ENCODE measurements at regions not wholly inside any gene's neighbourhood (a gene's known extent, or its start where the extent isn't known, plus 50 kb on each side); places are given as distances from the start of the nearest gene placed in this dataset.

DNA sequence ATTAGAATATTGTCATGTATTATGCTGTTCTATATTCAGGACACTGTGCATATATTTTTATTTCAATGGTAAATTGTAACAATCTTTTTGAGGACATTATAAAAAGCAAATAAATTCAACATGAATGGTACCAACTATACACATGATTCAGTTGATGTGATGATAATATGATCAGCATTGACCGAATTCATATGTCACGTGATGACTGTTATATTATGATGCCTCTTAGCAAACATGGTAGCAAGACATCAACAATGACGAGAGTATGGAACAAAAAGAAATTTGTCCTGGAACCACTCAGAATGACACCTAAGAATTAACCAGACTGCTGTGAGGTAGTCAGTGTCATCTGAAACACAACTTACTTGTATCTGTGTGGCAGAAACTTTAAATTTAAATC lies 161.5 kb upstream of the OR13F1 start:
- DNase-seq (no peak), ATAC-seq (no peak), FAIRE-seq (no peak)
- H3K9me3 ChIP-seq, result no peaks in the 10 kb centered on the region
- no peaks in the 10 kb centered on the region for H3K36me3 ChIP-seq
- no peak overlapping the region for H3K4me3 ChIP-seq
- intact Hi-C loops (cut with DNase I), result no loop called here
- no peaks in the 10 kb centered on the region for H3K27me3 ChIP-seq
- TF ChIP-seq CTCF (IDR thresholded peaks at IDR 0.05), result no peak
- H3K4me1 ChIP-seq, result no peaks in the 10 kb centered on the region
- 94 to 95% methylated on average over 3 of the region's 3 CpGs for WGBS, 2 donors
- no peak overlapping the region for H3K27ac ChIP-seq

- H3K4me1 ChIP-seq, result no peaks in the 10 kb centered on the region
- H3K4me3 ChIP-seq, result no peak overlapping the region
- no peak for FAIRE-seq
- DNase-seq, result no peak
- 71 to 72% methylated on average over 3 of the region's 3 CpGs for WGBS, 2 donors
- intact Hi-C loops (cut with DNase I), result no loop called here
- no peaks in the 10 kb centered on the region for H3K36me3 ChIP-seq
- H3K27me3 ChIP-seq, result no peaks in the 10 kb centered on the region
- no peak overlapping the region for H3K27ac ChIP-seq
- ATAC-seq, result no peak
- TF ChIP-seq CTCF (IDR thresholded peaks at IDR 0.05), result no peak
- H3K9me3 ChIP-seq, result no peaks in the 10 kb centered on the region
Observed at GRCh38 chr9:104345061-104345460, 159.0 kb upstream of the OR13F1 start.

DNA sequence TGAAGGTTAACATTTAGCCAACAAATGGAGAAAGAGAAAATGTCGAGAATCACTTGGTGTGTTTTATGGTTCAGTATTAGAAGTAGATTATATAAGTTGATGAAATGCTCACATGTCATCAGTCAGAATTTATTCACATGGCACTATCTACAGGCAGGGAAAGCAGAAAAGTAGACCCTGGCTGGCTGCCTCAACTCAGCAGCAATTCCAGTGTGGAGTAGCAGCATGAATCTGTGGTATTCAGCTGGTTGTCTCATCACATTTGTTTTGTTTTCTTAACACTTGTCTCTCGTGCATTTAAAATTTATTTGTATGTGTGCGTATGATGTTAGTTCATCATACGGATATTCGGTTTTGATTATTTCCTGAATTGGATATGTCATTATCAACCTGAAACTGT lies 153.5 kb upstream of the OR13F1 start:
- H3K27ac ChIP-seq, result no peak overlapping the region
- intact Hi-C loops (cut with DNase I), result no loop called here
- DNase-seq, result no peak
- no peaks in the 10 kb centered on the region for H3K36me3 ChIP-seq
- WGBS, 2 donors, result 85 to 94% methylated on average over 5 of the region's 5 CpGs
- H3K4me3 ChIP-seq, result no peak overlapping the region
- TF ChIP-seq CTCF (IDR thresholded peaks at IDR 0.05), result no peak
- no peak for FAIRE-seq
- no peaks in the 10 kb centered on the region for H3K9me3 ChIP-seq
- no peaks in the 10 kb centered on the region for H3K27me3 ChIP-seq
- ATAC-seq, result no peak
- no peaks in the 10 kb centered on the region for H3K4me1 ChIP-seq

DNA sequence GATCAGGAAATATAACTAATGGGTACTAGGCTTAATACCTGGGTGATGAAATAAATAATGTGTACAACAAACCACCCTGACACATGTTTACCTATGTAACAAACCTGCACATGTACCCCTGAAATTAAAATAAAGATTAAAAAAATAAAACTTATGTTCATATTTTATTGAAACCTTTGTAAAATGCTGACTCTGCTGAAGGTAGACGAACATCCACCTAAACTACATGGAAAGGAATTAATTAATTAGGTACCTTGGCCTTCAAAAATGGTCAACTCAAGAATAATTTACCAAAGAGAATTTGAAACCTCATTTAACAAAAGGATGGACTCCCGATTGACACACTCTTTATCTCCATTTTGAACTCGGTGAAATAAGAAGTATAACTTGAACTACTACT lies 152.3 kb upstream of the OR13F1 start:
- intact Hi-C loops (cut with DNase I), result no loop called here
- ATAC-seq (no peak), FAIRE-seq (no peak), DNase-seq (no peak)
- no peaks in the 10 kb centered on the region for H3K27me3 ChIP-seq
- WGBS, 2 donors, result 67 to 71% methylated on average over 3 of the region's 3 CpGs
- H3K4me1 ChIP-seq, result no peaks in the 10 kb centered on the region
- no peak overlapping the region for H3K27ac ChIP-seq
- H3K36me3 ChIP-seq, result no peaks in the 10 kb centered on the region
- no peak overlapping the region for H3K4me3 ChIP-seq
- TF ChIP-seq CTCF (IDR thresholded peaks at IDR 0.05), result no peak
- no peaks in the 10 kb centered on the region for H3K9me3 ChIP-seq

GRCh38 chr9:104361207-104361606 lies 142.9 kb upstream of the OR13F1 start:
- no peak for TF ChIP-seq CTCF (IDR thresholded peaks at IDR 0.05)
- WGBS, 2 donors, result 84 to 88% methylated on average over 11 of the region's 11 CpGs
- Histone ChIP-seq H3K4me1 (no peaks in the 10 kb centered on the region), H3K27me3 (no peaks in the 10 kb centered on the region), H3K27ac (no peak overlapping the region), H3K4me3 (no peak overlapping the region), H3K36me3 (no peaks in the 10 kb centered on the region), H3K9me3 (no peaks in the 10 kb centered on the region)
- intact Hi-C loops (cut with DNase I), result no loop called here
- FAIRE-seq (no peak), DNase-seq (no peak), ATAC-seq (no peak)
